Gastroesophageal sphincter (tissue), 4 donors: ENCODE measurements at regions not wholly inside any gene's neighbourhood (a gene's known extent, or its start where the extent isn't known, plus 50 kb on each side); places are given as distances from the start of the nearest gene placed in this dataset.

ENCODE experiments used
- ATAC-seq: fragments of 150-250 bp; one replicate; pipeline ENCODE4 v1.9.1; 2016; ENCODE audit warnings: mild to moderate bottlenecking, moderate library complexity
- H3K27ac ChIP-seq, 4 donors: fragments of 200-600 bp; sonication (generic) in 3 of 4; 1 replicate in 3 of 4; 2 replicates in 1 of 4; pipeline ENCODE4 v1.5.1; 2016 to 2019
- H3K27me3 ChIP-seq: fragments of 200-600 bp; sonication (generic); one replicate; pipeline ENCODE4 v1.5.1; 2019
- H3K36me3 ChIP-seq, 2 donors: fragments of 200-600 bp; sonication (generic); one replicate each; pipeline ENCODE4 v1.5.1; 2019; ENCODE audit warnings: control low read depth in 1 of 2
- H3K4me1 ChIP-seq, 3 donors: fragments of 200-600 bp; sonication (generic); 1 replicate in 2 of 3; 2 replicates in 1 of 3; pipeline ENCODE4 v1.5.1; 2016 to 2019; ENCODE audit warnings: control low read depth in 2 of 3
- H3K4me3 ChIP-seq, 2 donors: fragments of 200-600 bp; sonication (generic); one replicate each; pipeline ENCODE4 v1.5.1; 2019; ENCODE audit warnings: mild to moderate bottlenecking in 1 of 2, moderate library complexity in 1 of 2
- H3K9me3 ChIP-seq, 3 donors: fragments of 200-600 bp; sonication (generic); one replicate each; pipeline ENCODE4 v1.5.1; 2017 to 2019; ENCODE audit warnings: control low read depth in 2 of 3
- EP300 ChIP-seq: sonication (generic); formaldehyde crosslinking; IDR thresholded peaks from one replicate; pipeline ENCODE4 v1.6.1; 2017; ENCODE audit warnings: antibody characterized with exemption, mild to moderate bottlenecking
- POLR2A ChIP-seq, 2 donors: fragments of 450-650 bp; IDR thresholded peaks; one replicate each; pipeline ENCODE4 v1.6.1; 2017; ENCODE audit warnings: antibody characterized with exemption in 2 of 2, mild to moderate bottlenecking in 2 of 2, moderate library complexity in 1 of 2
- POLR2AphosphoS5 ChIP-seq: sonication (generic); formaldehyde crosslinking; IDR thresholded peaks from one replicate; pipeline ENCODE4 v1.6.1; 2017; ENCODE audit warnings: antibody characterized with exemption
- WGBS, 2 donors: methylation state at CpG; one replicate each; pipeline ENCODE4 v1.1.5; 2018; ENCODE audit warnings: low coverage in 1 of 2; 5-methylcytosine and 5-hydroxymethylcytosine counted together
- TF ChIP-seq, protein P1 (sequence below), 4 experiments: fragments of 200-600 bp in 2 of 4; fragments of 450-650 bp in 2 of 4; sonication (generic) in 1 of 4; IDR thresholded peaks; one replicate each; pipeline ENCODE4 v1.5.1; 2017 to 2019; ENCODE audit warnings: antibody characterized with exemption in 4 of 4, mild to moderate bottlenecking in 2 of 4, moderate library complexity in 2 of 4

- no peak for ATAC-seq
- WGBS, 2 donors: 75 to 92% methylated on average over 2 of the region's 2 CpGs
- no peak overlapping the region for H3K27ac ChIP-seq
- H3K4me3 ChIP-seq: no peak overlapping the region
- no peaks in the 10 kb centered on the region for H3K4me1 ChIP-seq
- H3K27me3 ChIP-seq: no peaks in the 10 kb centered on the region
- peaks cover 0 to 20% (median 0%) of the 10 kb centered on the region in 3 donors for H3K9me3 ChIP-seq
- no peaks in the 10 kb centered on the region for H3K36me3 ChIP-seq
- no peak for TF ChIP-seq POLR2A (IDR thresholded peaks at IDR 0.05)
- no peak for TF ChIP-seq POLR2AphosphoS5
- TF ChIP-seq EP300: no peak
- TF ChIP-seq, protein P1, sequence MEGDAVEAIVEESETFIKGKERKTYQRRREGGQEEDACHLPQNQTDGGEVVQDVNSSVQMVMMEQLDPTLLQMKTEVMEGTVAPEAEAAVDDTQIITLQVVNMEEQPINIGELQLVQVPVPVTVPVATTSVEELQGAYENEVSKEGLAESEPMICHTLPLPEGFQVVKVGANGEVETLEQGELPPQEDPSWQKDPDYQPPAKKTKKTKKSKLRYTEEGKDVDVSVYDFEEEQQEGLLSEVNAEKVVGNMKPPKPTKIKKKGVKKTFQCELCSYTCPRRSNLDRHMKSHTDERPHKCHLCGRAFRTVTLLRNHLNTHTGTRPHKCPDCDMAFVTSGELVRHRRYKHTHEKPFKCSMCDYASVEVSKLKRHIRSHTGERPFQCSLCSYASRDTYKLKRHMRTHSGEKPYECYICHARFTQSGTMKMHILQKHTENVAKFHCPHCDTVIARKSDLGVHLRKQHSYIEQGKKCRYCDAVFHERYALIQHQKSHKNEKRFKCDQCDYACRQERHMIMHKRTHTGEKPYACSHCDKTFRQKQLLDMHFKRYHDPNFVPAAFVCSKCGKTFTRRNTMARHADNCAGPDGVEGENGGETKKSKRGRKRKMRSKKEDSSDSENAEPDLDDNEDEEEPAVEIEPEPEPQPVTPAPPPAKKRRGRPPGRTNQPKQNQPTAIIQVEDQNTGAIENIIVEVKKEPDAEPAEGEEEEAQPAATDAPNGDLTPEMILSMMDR (IDR thresholded peaks at IDR 0.05): no peak
Observed at GRCh38 chr6:23262864-23263263, 693.5 kb downstream of the HDGFL1 start.

DNA sequence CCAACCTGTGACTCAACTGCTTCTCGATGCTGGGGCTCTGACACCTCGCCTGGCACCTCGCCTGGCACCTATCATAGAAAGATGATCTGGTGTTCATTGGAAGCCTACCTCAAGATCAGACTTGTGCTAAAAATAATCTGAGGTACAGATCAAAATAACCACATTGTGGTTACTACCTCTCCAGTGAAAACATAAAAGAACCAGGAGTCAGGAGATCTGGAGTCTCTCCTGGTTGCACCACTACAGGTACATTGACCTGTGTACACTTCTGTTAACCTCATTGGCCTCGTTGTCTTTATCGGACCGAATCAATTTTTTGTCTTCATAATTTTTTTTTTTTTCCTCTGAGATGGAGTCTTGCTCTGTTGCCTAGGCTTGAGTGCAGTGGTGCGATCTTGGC is 695.9 kb downstream of the HDGFL1 start:
- WGBS, 2 donors: 95 to 97% methylated on average over 6 to 7 of the region's 7 CpGs
- TF ChIP-seq POLR2A (IDR thresholded peaks at IDR 0.05) (no peak), EP300 (no peak), POLR2AphosphoS5 (no peak)
- TF ChIP-seq, protein P1 (IDR thresholded peaks at IDR 0.05): no peak

GRCh38 chr6:23266536-23266935 is 697.2 kb downstream of the HDGFL1 start:
- peaks cover 0 to 4% (median 0%) of the 10 kb centered on the region in 3 donors for H3K9me3 ChIP-seq
- H3K4me3 ChIP-seq: no peak overlapping the region
- H3K27me3 ChIP-seq: no peaks in the 10 kb centered on the region
- H3K4me1 ChIP-seq: no peaks in the 10 kb centered on the region
- ATAC-seq: no peak
- no peaks in the 10 kb centered on the region for H3K36me3 ChIP-seq
- 96 to 100% methylated on average over 4 to 7 of the region's 7 CpGs for WGBS, 2 donors
- no peak overlapping the region for H3K27ac ChIP-seq
- TF ChIP-seq, protein P1 (IDR thresholded peaks at IDR 0.05): no peak
- TF ChIP-seq EP300 (no peak), POLR2A (IDR thresholded peaks at IDR 0.05) (no peak)

More for the DNA sequence above, 695.9 kb downstream of the HDGFL1 start:
- H3K27ac ChIP-seq: no peak overlapping the region
- no peaks in the 10 kb centered on the region for H3K36me3 ChIP-seq
- no peaks in the 10 kb centered on the region for H3K4me1 ChIP-seq
- no peak for ATAC-seq
- no peak overlapping the region for H3K4me3 ChIP-seq
- H3K9me3 ChIP-seq: peaks cover 0 to 5% (median 0%) of the 10 kb centered on the region in 3 donors
- no peaks in the 10 kb centered on the region for H3K27me3 ChIP-seq

DNA sequence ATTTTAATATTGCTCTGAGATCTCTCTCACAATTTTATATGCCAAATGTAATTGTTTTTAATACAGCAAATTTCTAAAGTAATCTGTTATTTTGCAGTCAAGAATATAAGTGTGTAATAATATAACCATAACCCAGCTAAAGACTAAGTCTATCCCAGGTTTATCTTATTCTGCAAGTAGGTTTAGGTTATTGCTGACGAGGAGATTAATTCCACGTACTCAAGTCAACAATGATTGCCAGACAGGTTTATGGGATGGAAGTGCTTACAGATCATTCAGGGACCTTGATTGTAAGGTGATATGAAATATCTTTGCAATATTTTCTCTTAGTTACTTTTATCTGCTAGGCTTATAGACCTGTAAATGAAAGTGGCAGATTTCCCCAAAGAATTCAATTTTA is 698.3 kb downstream of the HDGFL1 start:
- no peak overlapping the region for H3K4me3 ChIP-seq
- no peaks in the 10 kb centered on the region for H3K27me3 ChIP-seq
- WGBS, 2 donors: 82 to 88% methylated on average over 2 of the region's 2 CpGs
- H3K9me3 ChIP-seq: peaks cover 0 to 4% (median 0%) of the 10 kb centered on the region in 3 donors
- H3K4me1 ChIP-seq: no peaks in the 10 kb centered on the region
- TF ChIP-seq POLR2A (IDR thresholded peaks at IDR 0.05): no peak
- no peak for ATAC-seq
- H3K27ac ChIP-seq: no peak overlapping the region
- no peaks in the 10 kb centered on the region for H3K36me3 ChIP-seq

- H3K9me3 ChIP-seq: no peaks in the 10 kb centered on the region
- no peaks in the 10 kb centered on the region for H3K36me3 ChIP-seq
- no peaks in the 10 kb centered on the region for H3K4me1 ChIP-seq
- H3K27me3 ChIP-seq: no peaks in the 10 kb centered on the region
- WGBS, 2 donors: 88 to 97% methylated on average over 4 of the region's 4 CpGs
- no peak overlapping the region for H3K4me3 ChIP-seq
- TF ChIP-seq POLR2A (IDR thresholded peaks at IDR 0.05) (no peak), EP300 (no peak), POLR2AphosphoS5 (no peak)
- TF ChIP-seq, protein P1 (IDR thresholded peaks at IDR 0.05): no peak
- no peak for ATAC-seq
- H3K27ac ChIP-seq: no peak overlapping the region
Observed at GRCh38 chr6:23268348-23268747, 699.0 kb downstream of the HDGFL1 start.
